Spleen (tissue), 11 donors: ENCODE measurements at regions not wholly inside any gene's neighbourhood (a gene's known extent, or its start where the extent isn't known, plus 50 kb on each side); places are given as distances from the start of the nearest gene placed in this dataset.

Experiments used
- DNase-seq: peaks from one replicate; pipeline ENCODE4 v3.0.0-alpha.2; 2020
- H3K27ac ChIP-seq, 8 donors: fragments of 200-600 bp; sonication (generic) in 7 of 8; 1 replicate in 4 of 8; 2 replicates in 4 of 8; pipeline versions ENCODE4 v1.5.0 to v1.8.0; 2016 to 2021; ENCODE audit warnings: inconsistent platforms in 4 of 8, mild to moderate bottlenecking in 4 of 8, moderate library complexity in 1 of 8
- H3K27me3 ChIP-seq, 7 donors: fragments of 200-600 bp; sonication (generic) in 6 of 7; replicated peaks in 1 of 7; 1 replicate in 4 of 7; 2 replicates in 3 of 7; pipeline versions ENCODE4 v1.5.0 to v1.8.0; 2016 to 2021; ENCODE audit warnings: inconsistent platforms in 3 of 7, mild to moderate bottlenecking in 1 of 7
- H3K36me3 ChIP-seq, 6 donors: fragments of 200-600 bp; sonication (generic) in 5 of 6; 1 replicate in 4 of 6; 2 replicates in 2 of 6; pipeline versions ENCODE4 v1.5.0 to v1.8.0; 2016 to 2021; ENCODE audit warnings: inconsistent platforms in 2 of 6
- H3K4me1 ChIP-seq, 6 donors: fragments of 200-600 bp; sonication (generic) in 5 of 6; 1 replicate in 3 of 6; 2 replicates in 3 of 6; pipeline versions ENCODE4 v1.5.0 to v1.8.0; 2016 to 2021; ENCODE audit warnings: inconsistent platforms in 3 of 6
- H3K4me3 ChIP-seq, 8 donors: fragments of 200-600 bp; sonication (generic) in 7 of 8; 1 replicate in 4 of 8; 2 replicates in 4 of 8; pipeline versions ENCODE4 v1.5.0 to v1.8.0; 2016 to 2021; ENCODE audit warnings: inconsistent platforms in 4 of 8, mild to moderate bottlenecking in 4 of 8, moderate library complexity in 2 of 8
- H3K9me3 ChIP-seq, 8 donors: fragments of 200-600 bp; sonication (generic) in 7 of 8; 1 replicate in 4 of 8; 2 replicates in 4 of 8; pipeline versions ENCODE4 v1.5.0 to v1.8.0; 2016 to 2021; ENCODE audit warnings: inconsistent platforms in 4 of 8
- POLR2A ChIP-seq, 3 donors: fragments of 450-650 bp; IDR thresholded peaks; one replicate each; pipeline ENCODE4 v1.5.1; 2017; ENCODE audit warnings: antibody characterized with exemption in 3 of 3, mild to moderate bottlenecking in 1 of 3
- POLR2AphosphoS5 ChIP-seq, 3 donors: sonication (generic); formaldehyde crosslinking; IDR thresholded peaks; one replicate each; pipeline ENCODE4 v1.5.1; 2017; ENCODE audit warnings: antibody characterized with exemption in 3 of 3
- WGBS, 5 donors: extraction: QIAGEN DNeasy Blood & Tissue Kit in 3 of 5; methylation state at CpG; one replicate each; pipeline versions ENCODE4 v1.1.5 to v1.1.7; 2013 to 2018; 5-methylcytosine and 5-hydroxymethylcytosine counted together
- intact Hi-C: fragments of 100-400 bp; cut with DNase I; formaldehyde crosslinking; loops from one replicate; pipeline ENCODE4 v1.15.0; 2023; ENCODE audit warnings: low total_unique reads
- TF ChIP-seq, protein P1 (sequence below), 11 experiments: fragments of 200-600 bp in 7 of 11; fragments of 450-650 bp in 4 of 11; sonication (generic) in 4 of 11; IDR thresholded peaks in 8 of 11; conservative IDR thresholded peaks in 3 of 11; 1 replicate in 7 of 11; 2 replicates in 4 of 11; pipeline versions ENCODE4 v1.4.0 to v1.8.0; 2016 to 2021; ENCODE audit warnings: antibody characterized with exemption in 11 of 11, inconsistent platforms in 4 of 11, mild to moderate bottlenecking in 1 of 11
- donor health status: healthy with polysubstance abuse.
- donor health status: DM: no; HTN: no; CAD: no; lungs with moderate emphysema.
- donor health status: DM: no; HTN: no; CAD: no.
- donor health status: Bipolar disorder and iron deficiency.
- donor health status: healthy.
- donor health status: DM: no; HTN: no; CAD: no.
- donor health status: DM: yes; HTN: yes; CAD: no.

DNA sequence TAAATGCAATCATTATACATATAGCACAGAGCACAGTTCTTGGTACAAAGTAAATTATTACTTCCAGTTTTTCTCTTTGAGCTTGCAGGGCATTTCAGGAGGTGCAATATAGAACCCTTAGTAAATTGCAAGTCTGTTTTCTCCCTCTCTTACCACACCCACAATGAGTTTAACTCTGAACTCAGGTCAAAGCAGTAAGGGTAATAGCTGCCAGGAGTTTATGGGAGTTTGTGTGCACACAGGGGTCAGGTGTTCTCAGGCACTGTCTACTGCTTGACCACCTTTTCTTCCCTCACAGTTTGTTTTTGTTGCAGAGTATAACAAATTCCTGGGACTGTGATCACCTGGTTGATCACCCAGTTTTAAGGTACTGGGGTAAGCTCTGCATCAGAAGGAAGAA is 478.5 kb upstream of the TENM4 start:
- no peak for DNase-seq
- intact Hi-C loops = no loop called here
- Histone ChIP-seq H3K36me3 (no peaks in the 10 kb centered on the region), H3K27ac (no peak overlapping the region), H3K4me1 (no peaks in the 10 kb centered on the region), H3K9me3 (no peaks in the 10 kb centered on the region), H3K4me3 (no peak overlapping the region), H3K27me3 (no peaks in the 10 kb centered on the region)
- no peak for TF ChIP-seq POLR2AphosphoS5 (IDR thresholded peaks at IDR 0.05)
- no peak for TF ChIP-seq POLR2A (IDR thresholded peaks at IDR 0.05)
- TF ChIP-seq, protein P1, sequence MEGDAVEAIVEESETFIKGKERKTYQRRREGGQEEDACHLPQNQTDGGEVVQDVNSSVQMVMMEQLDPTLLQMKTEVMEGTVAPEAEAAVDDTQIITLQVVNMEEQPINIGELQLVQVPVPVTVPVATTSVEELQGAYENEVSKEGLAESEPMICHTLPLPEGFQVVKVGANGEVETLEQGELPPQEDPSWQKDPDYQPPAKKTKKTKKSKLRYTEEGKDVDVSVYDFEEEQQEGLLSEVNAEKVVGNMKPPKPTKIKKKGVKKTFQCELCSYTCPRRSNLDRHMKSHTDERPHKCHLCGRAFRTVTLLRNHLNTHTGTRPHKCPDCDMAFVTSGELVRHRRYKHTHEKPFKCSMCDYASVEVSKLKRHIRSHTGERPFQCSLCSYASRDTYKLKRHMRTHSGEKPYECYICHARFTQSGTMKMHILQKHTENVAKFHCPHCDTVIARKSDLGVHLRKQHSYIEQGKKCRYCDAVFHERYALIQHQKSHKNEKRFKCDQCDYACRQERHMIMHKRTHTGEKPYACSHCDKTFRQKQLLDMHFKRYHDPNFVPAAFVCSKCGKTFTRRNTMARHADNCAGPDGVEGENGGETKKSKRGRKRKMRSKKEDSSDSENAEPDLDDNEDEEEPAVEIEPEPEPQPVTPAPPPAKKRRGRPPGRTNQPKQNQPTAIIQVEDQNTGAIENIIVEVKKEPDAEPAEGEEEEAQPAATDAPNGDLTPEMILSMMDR (IDR thresholded peaks at IDR 0.05 in 8 of 11, conservative IDR thresholded peaks at IDR 0.05 in 3 of 11) = no peak

DNA sequence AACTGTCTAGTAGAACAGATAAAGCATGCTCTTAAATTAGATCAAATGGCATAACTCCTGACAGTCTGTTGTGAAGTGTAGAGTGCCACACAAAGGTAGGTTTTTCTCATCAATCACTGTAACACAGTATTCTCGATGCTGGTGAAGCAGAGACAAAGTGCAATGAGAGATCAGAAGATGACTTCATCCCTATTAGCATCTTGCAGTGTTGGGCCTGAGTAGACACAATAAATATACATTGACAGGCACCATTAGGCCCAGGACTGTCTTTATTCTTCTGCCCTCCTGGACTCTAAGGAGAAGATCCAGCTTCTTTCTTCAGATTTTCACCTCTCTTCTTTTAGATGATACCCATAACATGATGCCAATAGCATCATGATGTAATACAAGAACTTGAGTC is 478.0 kb upstream of the TENM4 start:
- Histone ChIP-seq H3K9me3 (no peaks in the 10 kb centered on the region), H3K4me1 (no peaks in the 10 kb centered on the region)
- WGBS, 5 donors = 31 to 60% (median 48%) methylated on average over 1 of the region's 1 CpG

DNA sequence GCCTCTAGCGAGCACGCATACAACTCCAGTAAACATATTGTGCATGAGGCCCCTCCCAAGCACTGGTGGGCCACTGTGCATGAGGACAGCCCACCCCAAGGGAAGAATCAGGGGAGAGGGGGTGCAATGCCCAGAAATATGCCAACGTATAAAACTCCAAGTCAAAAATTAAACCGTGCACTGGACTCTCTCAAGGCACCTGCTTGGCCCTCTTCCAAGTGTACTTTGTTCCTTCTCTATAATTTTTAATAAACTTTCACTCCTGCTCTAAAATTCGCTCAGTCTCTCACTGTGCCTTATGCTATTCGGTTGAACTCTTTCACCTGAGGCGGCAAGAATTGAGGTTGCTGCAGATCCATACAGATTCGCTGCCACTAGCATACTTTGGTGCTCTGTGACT is 465.3 kb upstream of the TENM4 start:
- Histone ChIP-seq H3K27me3 (no peaks in the 10 kb centered on the region), H3K4me1 (no peaks in the 10 kb centered on the region), H3K36me3 (no peaks in the 10 kb centered on the region), H3K4me3 (no peak overlapping the region), H3K27ac (no peak overlapping the region), H3K9me3 (peaks cover 0 to 10% (median 2%) of the 10 kb centered on the region in 8 donors)
- intact Hi-C loops = no loop called here
- WGBS, 5 donors = 88 to 93% (median 90%) methylated on average over 8 of the region's 8 CpGs
- TF ChIP-seq POLR2A (IDR thresholded peaks at IDR 0.05) = no peak
- TF ChIP-seq, protein P1 (IDR thresholded peaks at IDR 0.05 in 8 of 11, conservative IDR thresholded peaks at IDR 0.05 in 3 of 11) = no peak
- TF ChIP-seq POLR2AphosphoS5 (IDR thresholded peaks at IDR 0.05) = no peak
- DNase-seq = no peak

More for the DNA sequence above, 478.0 kb upstream of the TENM4 start:
- TF ChIP-seq, protein P1 (IDR thresholded peaks at IDR 0.05 in 8 of 11, conservative IDR thresholded peaks at IDR 0.05 in 3 of 11) = no peak
- no peak for TF ChIP-seq POLR2AphosphoS5 (IDR thresholded peaks at IDR 0.05)
- TF ChIP-seq POLR2A (IDR thresholded peaks at IDR 0.05) = no peak
- Histone ChIP-seq H3K4me3 (no peak overlapping the region), H3K36me3 (no peaks in the 10 kb centered on the region), H3K27ac (no peak overlapping the region), H3K27me3 (no peaks in the 10 kb centered on the region)
- DNase-seq = no peak
- intact Hi-C loops = no loop called here

DNA sequence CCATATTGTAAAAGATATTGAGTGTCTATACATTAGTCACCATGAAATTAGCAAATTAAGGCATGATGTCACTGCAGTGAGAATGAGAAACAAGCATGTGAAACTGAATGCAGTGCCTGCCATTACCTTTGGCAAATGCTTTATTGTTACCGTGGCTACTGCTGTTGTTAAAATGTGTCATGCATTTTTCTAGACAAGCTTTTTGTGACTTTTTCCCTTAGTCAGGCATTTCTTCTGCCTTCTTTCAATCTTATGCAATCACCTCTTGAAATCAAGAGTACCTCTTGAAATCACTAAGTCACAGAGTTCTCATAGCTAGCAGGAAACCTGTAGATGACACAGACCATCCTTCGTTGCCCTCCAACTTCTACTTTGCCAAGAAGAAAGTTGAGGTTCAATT is 461.7 kb upstream of the TENM4 start:
- no peak overlapping the region for H3K27ac ChIP-seq
- TF ChIP-seq, protein P1 (IDR thresholded peaks at IDR 0.05 in 8 of 11, conservative IDR thresholded peaks at IDR 0.05 in 3 of 11) = no peak
- TF ChIP-seq POLR2A (IDR thresholded peaks at IDR 0.05) (no peak), POLR2AphosphoS5 (IDR thresholded peaks at IDR 0.05) (no peak)
- H3K9me3 ChIP-seq = no peaks in the 10 kb centered on the region
- no peaks in the 10 kb centered on the region for H3K27me3 ChIP-seq
- no peak for DNase-seq
- H3K4me1 ChIP-seq = no peaks in the 10 kb centered on the region
- WGBS, 5 donors = 68 to 87% (median 74%) methylated on average over 2 of the region's 2 CpGs
- intact Hi-C loops = no loop called here
- H3K36me3 ChIP-seq = no peaks in the 10 kb centered on the region
- no peak overlapping the region for H3K4me3 ChIP-seq
